ENCODE measurements at regions not wholly inside any gene's neighbourhood (a gene's known extent, or its start where the extent isn't known, plus 50 kb on each side); places are given as distances from the start of the nearest gene placed in this dataset.

DNA sequence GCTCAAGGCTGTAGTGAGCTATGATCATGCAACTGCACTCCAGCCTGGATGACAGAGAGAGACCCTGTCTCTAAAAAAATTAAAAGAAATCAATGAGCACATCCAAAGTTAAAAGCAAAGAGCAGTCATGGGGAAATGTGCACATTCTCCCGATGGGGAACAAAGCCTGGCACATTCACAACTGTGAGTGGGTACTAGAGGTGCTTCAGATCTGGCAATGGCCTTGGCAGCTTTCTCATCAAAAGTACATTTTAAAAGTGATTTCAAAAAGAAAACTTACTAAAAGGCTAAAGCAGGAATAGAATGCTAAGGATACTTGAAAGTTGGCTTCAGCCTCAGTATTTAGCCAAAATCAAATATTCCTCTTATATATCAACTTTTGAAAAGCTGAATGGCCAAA is 145.9 kb upstream of the MAOA start:
- no peak for DNase-seq (ENCODE audit: extremely low read depth, insufficient read length)
- Histone ChIP-seq H3K4me3 (replicated peaks; ENCODE audit: low read depth, low read length) (no peak overlapping the region), H3K36me3 (ENCODE audit: control insufficient read depth, insufficient read depth, low read length) (no peaks in the 10 kb centered on the region), H3K27me3 (replicated peaks; ENCODE audit: control insufficient read depth, insufficient read depth, low read length) (no peaks in the 10 kb centered on the region)
- TF ChIP-seq, protein P1, sequence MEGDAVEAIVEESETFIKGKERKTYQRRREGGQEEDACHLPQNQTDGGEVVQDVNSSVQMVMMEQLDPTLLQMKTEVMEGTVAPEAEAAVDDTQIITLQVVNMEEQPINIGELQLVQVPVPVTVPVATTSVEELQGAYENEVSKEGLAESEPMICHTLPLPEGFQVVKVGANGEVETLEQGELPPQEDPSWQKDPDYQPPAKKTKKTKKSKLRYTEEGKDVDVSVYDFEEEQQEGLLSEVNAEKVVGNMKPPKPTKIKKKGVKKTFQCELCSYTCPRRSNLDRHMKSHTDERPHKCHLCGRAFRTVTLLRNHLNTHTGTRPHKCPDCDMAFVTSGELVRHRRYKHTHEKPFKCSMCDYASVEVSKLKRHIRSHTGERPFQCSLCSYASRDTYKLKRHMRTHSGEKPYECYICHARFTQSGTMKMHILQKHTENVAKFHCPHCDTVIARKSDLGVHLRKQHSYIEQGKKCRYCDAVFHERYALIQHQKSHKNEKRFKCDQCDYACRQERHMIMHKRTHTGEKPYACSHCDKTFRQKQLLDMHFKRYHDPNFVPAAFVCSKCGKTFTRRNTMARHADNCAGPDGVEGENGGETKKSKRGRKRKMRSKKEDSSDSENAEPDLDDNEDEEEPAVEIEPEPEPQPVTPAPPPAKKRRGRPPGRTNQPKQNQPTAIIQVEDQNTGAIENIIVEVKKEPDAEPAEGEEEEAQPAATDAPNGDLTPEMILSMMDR (IDR thresholded peaks at IDR 0.05; ENCODE audit: insufficient read depth, low read length, poor library complexity, severe bottlenecking), result no peak

DNA sequence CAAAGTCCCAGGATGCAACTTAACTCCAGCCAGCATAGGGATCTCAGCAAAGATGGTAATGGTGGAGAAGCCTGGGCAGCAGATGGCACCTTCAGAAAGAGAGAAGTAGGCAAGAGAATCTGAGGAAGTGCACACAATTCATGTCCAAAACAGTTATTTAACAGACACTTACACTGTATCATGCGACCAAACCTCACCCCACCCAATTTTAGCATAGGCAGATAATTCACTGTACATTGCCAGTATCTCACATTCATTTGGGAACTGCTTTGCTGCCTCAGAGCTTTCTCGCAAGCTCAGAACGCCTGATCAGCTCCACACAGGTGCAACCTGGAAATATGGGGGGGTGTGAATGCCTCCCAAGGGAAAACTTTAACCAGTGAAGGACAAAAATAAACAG is 143.0 kb upstream of the MAOA start:
- H3K27me3 ChIP-seq (replicated peaks; ENCODE audit: control insufficient read depth, insufficient read depth, low read length), result no peaks in the 10 kb centered on the region
- no peaks in the 10 kb centered on the region for H3K36me3 ChIP-seq (ENCODE audit: control insufficient read depth, insufficient read depth, low read length)
- no peak for DNase-seq (ENCODE audit: extremely low read depth, insufficient read length)
- no peak overlapping the region for H3K4me3 ChIP-seq (replicated peaks; ENCODE audit: low read depth, low read length)
- TF ChIP-seq, protein P1 (IDR thresholded peaks at IDR 0.05; ENCODE audit: insufficient read depth, low read length, poor library complexity, severe bottlenecking), result no peak

DNA sequence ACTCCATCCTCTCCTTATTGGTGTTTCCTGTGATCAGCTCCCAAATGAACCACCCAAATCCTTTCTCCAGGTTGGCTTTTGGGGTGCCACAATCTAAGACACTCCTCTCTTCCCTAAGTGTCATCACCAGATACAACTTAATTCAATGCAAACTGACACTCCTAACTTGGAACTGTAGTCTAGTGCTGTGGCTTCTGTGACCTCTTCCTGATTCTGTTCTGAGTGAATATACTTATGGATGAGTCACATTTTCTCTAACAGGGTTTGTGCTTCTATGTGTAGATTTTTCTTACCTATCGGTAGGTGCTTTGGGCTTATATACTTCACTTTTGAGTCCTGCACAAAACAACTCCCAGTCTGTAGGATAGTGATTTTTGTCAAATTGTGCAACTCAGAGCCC is 141.3 kb upstream of the MAOA start:
- TF ChIP-seq, protein P1 (IDR thresholded peaks at IDR 0.05; ENCODE audit: insufficient read depth, low read length, poor library complexity, severe bottlenecking), result no peak
- Histone ChIP-seq H3K27me3 (replicated peaks; ENCODE audit: control insufficient read depth, insufficient read depth, low read length) (no peaks in the 10 kb centered on the region), H3K4me3 (replicated peaks; ENCODE audit: low read depth, low read length) (no peak overlapping the region), H3K36me3 (ENCODE audit: control insufficient read depth, insufficient read depth, low read length) (no peaks in the 10 kb centered on the region)
- DNase-seq (ENCODE audit: extremely low read depth, insufficient read length), result no peak

DNA sequence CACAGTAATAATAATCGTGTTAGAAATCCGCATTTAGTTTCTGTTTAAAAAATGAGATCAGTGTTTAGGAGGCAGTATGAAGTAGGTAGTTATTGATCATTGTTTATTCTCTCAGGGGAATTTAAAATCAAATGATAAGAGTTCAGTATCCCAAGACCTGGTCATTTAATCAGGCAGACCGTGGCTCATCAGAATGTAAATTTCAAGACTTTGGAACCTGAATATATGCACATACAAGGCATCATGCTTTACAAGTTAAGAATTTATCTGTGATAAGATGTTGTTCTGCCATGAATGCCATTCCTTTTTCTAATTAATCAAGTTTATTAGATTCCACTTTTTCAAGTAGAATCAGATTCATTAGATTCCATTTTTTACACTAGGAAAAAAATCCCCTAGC is 133.5 kb upstream of the MAOA start:
- Histone ChIP-seq H3K27me3 (replicated peaks; ENCODE audit: control insufficient read depth, insufficient read depth, low read length) (no peaks in the 10 kb centered on the region), H3K4me3 (replicated peaks; ENCODE audit: low read depth, low read length) (no peak overlapping the region), H3K36me3 (ENCODE audit: control insufficient read depth, insufficient read depth, low read length) (no peaks in the 10 kb centered on the region)
- TF ChIP-seq, protein P1 (IDR thresholded peaks at IDR 0.05; ENCODE audit: insufficient read depth, low read length, poor library complexity, severe bottlenecking), result no peak
- no peak for DNase-seq (ENCODE audit: extremely low read depth, insufficient read length)

DNA sequence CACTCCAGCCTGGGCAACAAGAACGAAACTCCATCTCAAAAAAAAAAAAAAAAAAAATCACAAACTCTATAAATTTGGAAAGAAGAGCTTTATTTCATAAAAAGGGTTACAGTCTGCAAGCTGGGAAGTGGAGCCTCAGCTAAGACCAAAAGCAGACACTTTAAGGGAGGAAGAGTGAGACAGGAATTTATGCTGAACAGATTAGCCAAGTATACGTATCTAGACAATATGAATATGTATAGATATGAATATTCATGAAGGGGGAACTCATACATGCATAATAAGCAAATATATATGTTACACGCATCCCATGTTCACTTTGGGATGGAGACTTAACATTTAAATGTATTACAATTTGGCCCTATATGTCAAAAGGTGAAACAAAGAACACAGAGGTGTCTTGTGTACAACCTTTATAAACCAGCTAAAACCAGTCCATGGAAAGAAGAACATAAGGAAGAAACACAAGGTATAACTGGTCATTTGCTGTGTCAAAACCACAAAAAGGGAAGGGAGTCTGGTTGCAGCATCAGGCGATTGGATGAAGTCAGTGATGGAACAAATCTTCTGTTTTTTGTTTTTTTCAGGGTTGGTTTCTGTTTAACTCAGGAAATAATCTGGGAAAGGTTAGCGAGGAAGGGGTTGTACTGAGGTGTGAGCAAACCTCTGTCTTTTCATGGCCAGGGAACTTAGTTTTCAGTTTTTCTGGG is 130.0 kb upstream of the MAOA start:
- Histone ChIP-seq H3K27me3 (replicated peaks; ENCODE audit: control insufficient read depth, insufficient read depth, low read length) (no peaks in the 10 kb centered on the region), H3K36me3 (ENCODE audit: control insufficient read depth, insufficient read depth, low read length) (no peaks in the 10 kb centered on the region), H3K4me3 (replicated peaks; ENCODE audit: low read depth, low read length) (no peak overlapping the region)
- no peak for DNase-seq (ENCODE audit: extremely low read depth, insufficient read length)
- TF ChIP-seq, protein P1 (IDR thresholded peaks at IDR 0.05; ENCODE audit: insufficient read depth, low read length, poor library complexity, severe bottlenecking), result no peak

DNA sequence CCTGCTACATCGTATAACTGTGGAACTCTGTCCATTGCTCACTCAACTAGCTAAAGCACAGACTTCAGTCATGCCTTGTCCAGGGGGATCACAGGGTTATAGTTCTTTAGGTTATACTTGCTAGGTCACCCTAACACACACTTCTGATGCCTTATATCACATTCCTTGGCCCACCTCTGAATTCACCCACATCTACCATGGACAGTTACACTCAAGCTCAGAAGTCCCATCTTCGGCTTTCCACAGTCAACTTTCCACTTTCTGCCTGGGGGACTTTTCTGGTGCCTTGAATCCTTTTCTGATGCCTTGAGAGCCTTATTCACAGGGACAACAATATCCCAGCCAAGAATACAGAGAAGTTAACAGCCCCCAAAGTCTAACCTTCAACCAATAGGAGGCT is 129.2 kb upstream of the MAOA start:
- H3K27me3 ChIP-seq (replicated peaks; ENCODE audit: control insufficient read depth, insufficient read depth, low read length), result no peaks in the 10 kb centered on the region
- no peak overlapping the region for H3K4me3 ChIP-seq (replicated peaks; ENCODE audit: low read depth, low read length)
- TF ChIP-seq, protein P1 (IDR thresholded peaks at IDR 0.05; ENCODE audit: insufficient read depth, low read length, poor library complexity, severe bottlenecking), result no peak
- H3K36me3 ChIP-seq (ENCODE audit: control insufficient read depth, insufficient read depth, low read length), result no peaks in the 10 kb centered on the region
- no peak for DNase-seq (ENCODE audit: extremely low read depth, insufficient read length)
